ENCODE measurements at regions not wholly inside any gene's neighbourhood (a gene's known extent, or its start where the extent isn't known, plus 50 kb on each side); places are given as distances from the start of the nearest gene placed in this dataset.
A peak's percentile ranks its signal among the peaks of the same experiment; 100 is the strongest.
"Not testable (repeated sequence)": the region's sequence is repeated elsewhere in the genome, so short reads cannot be mapped to it uniquely, and the experiment has no call there.

DNA sequence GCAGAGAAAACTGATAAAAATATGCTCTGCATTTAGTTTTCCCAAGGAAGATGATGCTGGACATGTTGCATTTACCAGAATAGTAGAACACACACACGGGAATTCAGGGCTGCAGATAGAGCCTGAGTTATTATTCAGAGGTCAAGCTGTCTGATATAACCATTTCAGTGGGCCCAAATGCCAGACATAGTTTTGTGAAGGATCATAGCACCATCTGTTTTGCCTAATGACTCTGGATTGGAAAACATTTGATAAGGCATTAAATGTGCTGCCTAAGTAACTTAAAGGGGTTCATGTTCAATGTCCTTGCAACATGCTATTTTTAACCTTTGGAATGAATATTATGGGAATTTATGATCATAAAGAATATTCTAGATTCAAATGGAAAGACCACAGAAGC, 666.2 kb downstream of the PRIM2 start:
- H3K4me3 ChIP-seq (ENCODE audit: low read depth, low read length); DNase-seq (ENCODE audit: low read depth); H3K36me3 ChIP-seq (ENCODE audit: control insufficient read depth, insufficient read depth, low read length); H3K27me3 ChIP-seq (ENCODE audit: control insufficient read depth, insufficient read depth, low read length): not testable (repeated sequence)

DNA sequence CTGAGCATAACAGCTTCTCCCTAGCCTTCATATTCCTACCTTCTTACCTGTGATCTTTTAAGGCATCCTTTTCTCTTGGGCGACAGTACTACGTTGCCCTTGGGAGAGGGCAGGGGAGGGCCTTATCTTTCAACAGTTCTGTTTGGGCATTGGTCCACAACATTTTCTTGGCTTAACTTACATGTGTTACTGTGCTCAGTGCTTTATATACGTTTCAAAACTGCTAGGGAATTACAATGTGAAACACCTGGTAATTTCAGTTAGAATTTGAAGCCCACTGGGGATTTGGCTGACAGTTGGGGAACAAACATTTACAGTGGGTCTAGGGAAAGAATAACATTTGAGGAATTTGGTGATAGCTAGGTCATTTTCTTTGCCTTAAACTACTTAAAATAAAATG, 667.1 kb downstream of the PRIM2 start:
- not testable (repeated sequence) for H3K4me3 ChIP-seq (ENCODE audit: low read depth, low read length); H3K27me3 ChIP-seq (ENCODE audit: control insufficient read depth, insufficient read depth, low read length); H3K36me3 ChIP-seq (ENCODE audit: control insufficient read depth, insufficient read depth, low read length); DNase-seq (ENCODE audit: low read depth)

DNA sequence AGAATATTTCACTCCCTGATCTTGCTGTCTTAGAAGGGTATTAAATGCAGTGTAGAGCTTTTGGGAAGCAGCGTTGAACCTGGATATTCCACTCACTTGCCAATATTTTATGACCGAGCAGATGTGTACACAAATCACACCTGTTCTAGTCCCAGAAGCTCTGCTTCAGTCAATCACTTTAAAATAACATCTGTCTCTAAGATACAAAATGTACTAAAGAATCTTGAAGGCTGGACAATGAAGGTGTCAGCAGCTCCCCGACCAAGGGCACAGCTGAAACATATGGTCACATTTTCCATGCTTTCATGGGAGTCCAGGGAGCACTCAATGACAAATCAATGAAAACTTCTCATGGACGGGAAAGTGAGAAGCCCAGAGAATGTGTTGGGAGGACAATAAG, 668.3 kb downstream of the PRIM2 start:
- H3K4me3 ChIP-seq (ENCODE audit: low read depth, low read length); DNase-seq (ENCODE audit: low read depth): not testable (repeated sequence)

DNA sequence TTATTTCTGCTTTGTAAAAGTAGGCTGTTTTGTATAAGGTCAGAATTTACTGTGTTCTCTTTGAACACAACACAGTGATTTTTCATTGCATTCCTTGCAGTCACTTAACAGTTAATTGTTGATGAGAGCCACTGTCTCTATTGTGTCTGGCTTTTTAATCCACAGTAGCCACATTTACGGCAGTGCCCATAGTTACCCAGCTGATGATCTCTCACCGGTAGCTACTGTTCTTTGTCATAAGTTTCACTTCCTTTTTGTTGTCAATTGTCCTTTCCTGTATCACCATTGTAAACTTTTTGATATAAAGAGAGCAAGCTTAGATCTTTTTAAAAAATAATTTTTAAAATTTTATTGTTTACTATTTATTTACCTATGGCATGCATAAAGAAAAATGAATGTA, 669.2 kb downstream of the PRIM2 start:
- not testable (repeated sequence) for DNase-seq (ENCODE audit: low read depth); H3K4me3 ChIP-seq (ENCODE audit: low read depth, low read length); H3K36me3 ChIP-seq (ENCODE audit: control insufficient read depth, insufficient read depth, low read length); H3K27me3 ChIP-seq (ENCODE audit: control insufficient read depth, insufficient read depth, low read length)

More for the DNA sequence above, 668.3 kb downstream of the PRIM2 start:
- not testable (repeated sequence) for H3K36me3 ChIP-seq (ENCODE audit: control insufficient read depth, insufficient read depth, low read length); H3K27me3 ChIP-seq (ENCODE audit: control insufficient read depth, insufficient read depth, low read length)

DNA sequence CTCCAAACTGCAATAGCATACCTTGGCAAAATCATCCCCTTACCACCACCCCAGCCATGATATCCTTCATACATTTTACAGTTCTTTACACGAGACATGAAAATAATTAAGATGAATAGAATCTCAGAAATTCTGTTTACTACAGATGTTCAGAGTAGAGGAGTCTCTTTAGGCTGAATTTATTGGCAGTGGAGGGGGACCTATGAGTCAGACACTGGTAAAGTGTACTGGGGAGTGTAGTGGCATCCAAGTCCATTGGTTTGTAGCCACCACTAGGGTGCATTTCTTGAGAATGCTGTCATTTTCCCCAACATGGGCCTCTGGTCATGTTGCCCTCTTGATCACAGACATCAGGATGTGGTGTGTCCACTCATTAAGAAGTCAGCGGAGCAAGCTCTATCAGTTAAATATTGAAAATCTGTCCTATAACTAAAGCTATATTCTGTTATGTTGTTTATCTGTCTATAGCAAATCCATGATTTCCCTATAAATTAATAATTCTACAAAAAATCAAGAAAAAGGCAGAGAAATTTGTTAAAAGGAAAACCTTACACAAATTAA, 672.2 kb downstream of the PRIM2 start:
- not testable (repeated sequence) for H3K4me3 ChIP-seq (ENCODE audit: low read depth, low read length); DNase-seq (ENCODE audit: low read depth); H3K27me3 ChIP-seq (ENCODE audit: control insufficient read depth, insufficient read depth, low read length); H3K36me3 ChIP-seq (ENCODE audit: control insufficient read depth, insufficient read depth, low read length)

DNA sequence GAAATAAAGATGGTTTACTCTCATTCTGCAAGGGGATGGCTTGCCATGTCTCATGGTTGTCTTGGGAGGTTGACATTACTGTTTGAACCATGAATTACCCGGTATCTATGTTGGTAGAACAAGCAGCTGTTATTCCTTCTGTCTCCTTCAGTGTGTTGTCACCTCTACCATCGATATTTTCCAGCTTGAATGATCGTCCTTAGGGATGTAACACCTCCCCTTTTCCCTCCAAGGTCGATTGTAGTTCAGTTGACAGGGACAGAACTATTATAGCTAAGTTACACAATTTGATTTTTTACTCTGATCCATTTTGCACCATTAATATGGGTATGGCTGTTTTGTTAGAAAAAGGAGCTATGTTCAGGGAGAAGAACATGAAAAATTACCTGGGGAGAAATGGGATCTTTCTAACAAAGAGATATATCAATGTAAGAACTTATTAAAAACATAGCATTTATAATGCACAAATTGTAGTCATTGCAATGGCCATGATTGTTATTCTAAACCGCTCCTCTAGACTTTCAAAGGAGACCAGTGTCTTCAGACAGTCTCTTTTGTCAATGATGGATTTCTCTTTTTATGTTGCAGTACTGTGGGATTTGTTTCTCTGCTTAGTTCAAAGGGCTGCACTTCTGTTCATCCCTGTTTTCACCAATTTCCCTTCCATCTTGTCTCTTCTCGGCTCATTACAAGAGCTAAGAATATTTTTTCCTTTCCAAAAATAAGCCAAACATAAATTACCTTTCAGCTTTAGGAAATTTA, 681.6 kb downstream of the PRIM2 start:
- DNase-seq (ENCODE audit: low read depth); H3K27me3 ChIP-seq (ENCODE audit: control insufficient read depth, insufficient read depth, low read length); H3K4me3 ChIP-seq (ENCODE audit: low read depth, low read length); H3K36me3 ChIP-seq (ENCODE audit: control insufficient read depth, insufficient read depth, low read length): not testable (repeated sequence)

DNA sequence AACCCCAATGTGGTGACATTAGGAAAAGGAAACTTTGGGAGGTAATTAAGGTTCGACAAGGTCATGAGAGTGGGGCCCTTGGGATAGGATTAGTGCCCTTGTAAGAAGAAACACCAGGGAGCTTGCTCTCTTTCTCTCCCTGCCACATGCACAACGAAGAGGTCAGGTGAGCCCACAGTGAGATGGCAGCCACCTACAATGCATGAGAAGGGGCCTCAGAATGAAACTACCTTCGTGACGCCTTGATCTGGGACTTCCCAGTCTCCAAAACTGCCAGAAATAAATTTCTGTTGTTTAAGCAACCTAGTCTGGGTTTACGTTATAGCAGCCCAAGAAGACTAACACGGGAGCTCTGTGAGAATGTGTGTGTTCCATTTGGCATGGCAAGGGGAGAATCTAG, 682.8 kb downstream of the PRIM2 start:
- H3K27me3 ChIP-seq (ENCODE audit: control insufficient read depth, insufficient read depth, low read length); H3K4me3 ChIP-seq (ENCODE audit: low read depth, low read length); H3K36me3 ChIP-seq (ENCODE audit: control insufficient read depth, insufficient read depth, low read length); DNase-seq (ENCODE audit: low read depth): not testable (repeated sequence)

DNA sequence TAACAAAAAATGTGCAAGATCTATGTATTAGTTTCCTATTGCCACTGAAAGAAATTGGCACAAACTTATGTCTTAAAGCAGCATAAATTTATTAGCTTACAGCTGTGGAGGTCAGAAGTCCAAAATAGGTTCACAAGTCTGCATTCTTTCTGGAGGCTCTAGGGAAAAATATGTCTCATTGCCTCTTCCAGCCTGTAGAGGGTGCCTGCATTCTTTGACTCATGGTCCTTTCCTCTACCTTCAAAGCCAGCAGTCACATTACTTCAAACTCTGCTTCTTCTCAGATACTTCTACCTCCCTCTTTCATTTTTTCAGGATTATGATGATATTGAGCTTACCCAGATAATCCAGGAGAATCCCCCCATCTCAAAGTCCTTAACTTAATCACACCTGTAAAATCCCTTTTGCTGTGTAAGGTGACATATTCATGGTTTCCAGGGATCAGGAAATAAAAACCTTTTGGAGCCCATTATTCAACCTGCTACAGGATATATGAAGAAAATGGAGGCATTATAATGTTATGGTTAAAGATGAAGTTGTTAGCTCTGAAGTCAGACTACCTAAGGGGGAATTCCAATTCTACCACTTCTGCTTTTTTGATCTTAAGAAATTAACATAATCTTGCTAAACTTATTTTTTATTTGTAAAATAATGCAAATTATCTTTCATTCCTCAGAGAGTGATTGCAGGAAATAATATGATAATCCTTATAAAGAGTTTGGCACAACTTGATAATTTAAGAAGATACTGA, 686.2 kb downstream of the PRIM2 start:
- not testable (repeated sequence) for H3K27me3 ChIP-seq (ENCODE audit: control insufficient read depth, insufficient read depth, low read length); H3K36me3 ChIP-seq (ENCODE audit: control insufficient read depth, insufficient read depth, low read length); DNase-seq (ENCODE audit: low read depth); H3K4me3 ChIP-seq (ENCODE audit: low read depth, low read length)
- TF ChIP-seq, protein P1, sequence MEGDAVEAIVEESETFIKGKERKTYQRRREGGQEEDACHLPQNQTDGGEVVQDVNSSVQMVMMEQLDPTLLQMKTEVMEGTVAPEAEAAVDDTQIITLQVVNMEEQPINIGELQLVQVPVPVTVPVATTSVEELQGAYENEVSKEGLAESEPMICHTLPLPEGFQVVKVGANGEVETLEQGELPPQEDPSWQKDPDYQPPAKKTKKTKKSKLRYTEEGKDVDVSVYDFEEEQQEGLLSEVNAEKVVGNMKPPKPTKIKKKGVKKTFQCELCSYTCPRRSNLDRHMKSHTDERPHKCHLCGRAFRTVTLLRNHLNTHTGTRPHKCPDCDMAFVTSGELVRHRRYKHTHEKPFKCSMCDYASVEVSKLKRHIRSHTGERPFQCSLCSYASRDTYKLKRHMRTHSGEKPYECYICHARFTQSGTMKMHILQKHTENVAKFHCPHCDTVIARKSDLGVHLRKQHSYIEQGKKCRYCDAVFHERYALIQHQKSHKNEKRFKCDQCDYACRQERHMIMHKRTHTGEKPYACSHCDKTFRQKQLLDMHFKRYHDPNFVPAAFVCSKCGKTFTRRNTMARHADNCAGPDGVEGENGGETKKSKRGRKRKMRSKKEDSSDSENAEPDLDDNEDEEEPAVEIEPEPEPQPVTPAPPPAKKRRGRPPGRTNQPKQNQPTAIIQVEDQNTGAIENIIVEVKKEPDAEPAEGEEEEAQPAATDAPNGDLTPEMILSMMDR (IDR thresholded peaks at IDR 0.05; ENCODE audit: insufficient read depth, low read length, poor library complexity, severe bottlenecking): peak; percentile 27

DNA sequence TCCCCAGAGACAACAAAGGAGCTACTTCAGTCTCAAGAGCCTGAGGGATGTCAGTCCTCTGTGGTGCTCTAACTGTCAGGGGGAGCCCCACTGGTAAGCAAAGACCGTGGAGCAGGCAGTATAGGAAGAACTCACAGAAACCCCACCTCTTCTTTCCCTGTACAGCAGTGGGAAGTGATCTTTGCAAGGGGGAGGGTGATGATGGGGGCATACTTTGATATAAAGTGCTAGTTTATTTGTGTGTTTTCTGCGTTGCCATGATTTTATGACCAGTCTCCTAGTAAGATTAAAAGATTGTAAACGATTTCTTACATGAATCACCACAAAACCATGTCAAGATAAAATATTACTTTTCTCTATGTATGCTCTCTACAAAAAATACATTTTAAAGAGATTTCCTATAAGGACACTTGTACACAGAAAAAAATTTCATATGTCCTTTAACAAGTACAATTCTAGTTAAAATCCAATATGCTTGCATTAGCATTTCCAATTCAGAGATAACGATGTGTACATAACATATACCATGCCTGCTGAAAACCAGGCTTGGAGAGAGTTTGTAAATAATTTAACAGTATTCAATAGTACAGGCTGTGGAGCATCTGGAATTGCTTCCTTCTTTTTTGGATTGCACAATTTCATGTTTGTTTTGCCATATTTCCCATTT, 690.0 kb downstream of the PRIM2 start:
- DNase-seq (ENCODE audit: low read depth); H3K36me3 ChIP-seq (ENCODE audit: control insufficient read depth, insufficient read depth, low read length); H3K27me3 ChIP-seq (ENCODE audit: control insufficient read depth, insufficient read depth, low read length); H3K4me3 ChIP-seq (ENCODE audit: low read depth, low read length): not testable (repeated sequence)

DNA sequence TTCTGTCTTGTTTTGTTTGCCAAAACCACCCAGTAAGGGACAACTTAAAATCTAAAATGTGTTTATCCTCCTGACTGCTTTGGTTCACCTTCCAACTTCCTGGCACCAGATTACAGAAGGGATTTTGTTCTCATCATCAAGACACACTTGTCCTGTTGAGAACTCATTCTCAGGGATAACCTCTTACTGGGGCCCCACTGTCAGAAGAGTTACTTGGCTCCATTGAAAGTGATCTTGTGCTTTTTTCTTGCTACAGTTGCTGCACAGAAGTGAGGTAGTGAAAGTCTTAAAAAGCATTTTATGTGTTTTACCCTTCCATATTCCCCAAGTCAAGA, 690.5 kb downstream of the PRIM2 start:
- not testable (repeated sequence) for DNase-seq (ENCODE audit: low read depth); H3K36me3 ChIP-seq (ENCODE audit: control insufficient read depth, insufficient read depth, low read length); H3K27me3 ChIP-seq (ENCODE audit: control insufficient read depth, insufficient read depth, low read length); H3K4me3 ChIP-seq (ENCODE audit: low read depth, low read length)

DNA sequence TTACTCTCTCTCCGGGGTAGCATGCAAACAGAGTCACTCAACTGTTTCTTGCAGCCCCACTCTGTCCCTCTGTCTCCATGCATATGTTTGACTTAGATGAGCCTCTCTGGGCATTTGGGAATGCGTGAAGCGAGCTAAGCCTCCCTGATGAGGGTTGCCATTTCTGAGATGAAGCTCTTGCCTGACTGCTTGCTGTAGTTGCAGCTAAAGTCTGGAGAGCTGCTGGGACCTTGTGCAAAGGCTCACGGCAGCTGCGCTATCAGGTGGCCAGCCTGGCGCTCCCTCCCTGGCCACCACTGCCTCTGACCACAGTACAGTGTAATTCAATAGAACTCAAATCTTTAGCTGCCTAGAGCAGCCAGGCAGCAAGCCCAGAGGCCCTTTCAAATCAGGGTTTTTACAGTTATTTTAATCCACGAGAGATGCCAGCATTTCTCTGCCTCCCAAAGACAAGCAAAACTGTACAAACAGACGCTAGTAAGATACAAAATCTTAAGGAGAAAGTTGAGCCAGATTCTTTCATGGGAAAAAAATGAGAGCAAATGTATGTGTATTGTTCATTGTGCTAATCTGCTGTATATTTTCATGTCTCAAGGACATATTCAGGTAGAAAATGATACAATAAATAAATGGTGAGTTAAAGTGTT, 694.6 kb downstream of the PRIM2 start:
- H3K36me3 ChIP-seq (ENCODE audit: control insufficient read depth, insufficient read depth, low read length); H3K4me3 ChIP-seq (ENCODE audit: low read depth, low read length); DNase-seq (ENCODE audit: low read depth); H3K27me3 ChIP-seq (ENCODE audit: control insufficient read depth, insufficient read depth, low read length): not testable (repeated sequence)

DNA sequence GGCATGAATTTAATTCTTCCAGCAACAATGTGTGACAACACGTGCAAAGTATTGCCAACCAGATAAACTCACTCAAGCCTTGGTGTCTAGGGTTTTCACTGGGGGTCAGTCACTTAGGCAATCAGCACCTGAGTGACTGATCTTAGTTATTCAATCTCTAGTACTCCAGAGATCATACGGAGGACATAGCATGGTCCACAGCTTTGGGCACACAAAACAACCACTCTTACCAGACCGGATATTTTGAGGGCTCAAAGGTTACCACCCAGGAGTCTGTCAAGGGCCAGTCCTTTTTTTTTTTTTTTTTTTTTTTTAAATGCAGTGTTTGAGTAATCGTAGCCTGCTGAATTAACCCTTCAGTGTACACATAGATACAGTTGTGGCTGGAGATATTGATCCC, 699.2 kb downstream of the PRIM2 start:
- DNase-seq (ENCODE audit: low read depth); H3K27me3 ChIP-seq (ENCODE audit: control insufficient read depth, insufficient read depth, low read length); H3K36me3 ChIP-seq (ENCODE audit: control insufficient read depth, insufficient read depth, low read length); H3K4me3 ChIP-seq (ENCODE audit: low read depth, low read length): not testable (repeated sequence)

DNA sequence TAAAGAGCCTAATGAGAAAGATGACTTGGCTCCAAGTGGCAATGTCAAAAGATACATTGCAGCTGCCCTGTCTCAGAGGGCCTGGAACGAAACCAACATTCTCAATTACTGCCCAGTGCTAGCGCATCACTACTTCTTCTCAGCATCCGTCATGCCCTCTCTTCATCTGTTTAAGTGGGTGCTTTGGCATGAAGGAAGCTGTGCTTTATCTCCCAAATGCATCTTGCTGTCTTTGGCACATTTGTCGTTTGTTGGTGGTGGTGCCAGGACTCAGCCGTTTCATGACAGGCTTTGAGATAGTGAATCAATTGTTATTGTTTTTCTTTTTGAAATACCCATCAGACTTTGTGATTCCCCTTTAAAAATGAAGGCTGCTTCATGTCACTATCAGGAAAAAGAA, 710.8 kb downstream of the PRIM2 start:
- not testable (repeated sequence) for H3K4me3 ChIP-seq (ENCODE audit: low read depth, low read length); H3K36me3 ChIP-seq (ENCODE audit: control insufficient read depth, insufficient read depth, low read length); DNase-seq (ENCODE audit: low read depth); H3K27me3 ChIP-seq (ENCODE audit: control insufficient read depth, insufficient read depth, low read length)
